GM21423 (cell line): ENCODE measurements at regions not wholly inside any gene's neighbourhood (a gene's known extent, or its start where the extent isn't known, plus 50 kb on each side); places are given as distances from the start of the nearest gene placed in this dataset.

Experiments used
- ATAC-seq: cut with Tn5 transposase; IDR thresholded peaks from one replicate; pipeline ENCODE4 v1.9.1; 2021; ENCODE audit warnings: mild to moderate bottlenecking, moderate library complexity; ENCODE audit not compliant: unreplicated experiment

DNA sequence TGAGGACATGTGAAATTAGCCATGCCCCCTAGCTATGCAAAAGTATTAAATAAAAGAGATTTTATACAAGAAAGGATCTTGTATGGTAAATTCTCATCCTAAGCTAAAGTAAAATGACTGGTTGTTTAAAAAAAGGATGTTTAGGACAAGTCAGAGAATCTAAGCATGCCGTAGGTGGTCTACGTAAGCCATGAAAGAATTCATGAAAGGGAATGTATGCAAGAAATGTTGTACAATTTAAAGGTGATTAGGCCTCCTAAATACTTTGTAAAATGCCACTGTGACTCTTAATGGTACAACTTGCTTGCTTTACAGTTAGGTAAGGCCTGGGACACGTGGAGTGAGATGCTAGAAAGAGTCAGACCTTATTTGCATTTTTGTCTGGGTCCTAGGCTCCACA, 209.0 kb downstream of the EFHB start:
- ATAC-seq, result no peak

GRCh38 chr3:19717736-19718135, 216.3 kb downstream of the EFHB start:
- ATAC-seq, result no peak

DNA sequence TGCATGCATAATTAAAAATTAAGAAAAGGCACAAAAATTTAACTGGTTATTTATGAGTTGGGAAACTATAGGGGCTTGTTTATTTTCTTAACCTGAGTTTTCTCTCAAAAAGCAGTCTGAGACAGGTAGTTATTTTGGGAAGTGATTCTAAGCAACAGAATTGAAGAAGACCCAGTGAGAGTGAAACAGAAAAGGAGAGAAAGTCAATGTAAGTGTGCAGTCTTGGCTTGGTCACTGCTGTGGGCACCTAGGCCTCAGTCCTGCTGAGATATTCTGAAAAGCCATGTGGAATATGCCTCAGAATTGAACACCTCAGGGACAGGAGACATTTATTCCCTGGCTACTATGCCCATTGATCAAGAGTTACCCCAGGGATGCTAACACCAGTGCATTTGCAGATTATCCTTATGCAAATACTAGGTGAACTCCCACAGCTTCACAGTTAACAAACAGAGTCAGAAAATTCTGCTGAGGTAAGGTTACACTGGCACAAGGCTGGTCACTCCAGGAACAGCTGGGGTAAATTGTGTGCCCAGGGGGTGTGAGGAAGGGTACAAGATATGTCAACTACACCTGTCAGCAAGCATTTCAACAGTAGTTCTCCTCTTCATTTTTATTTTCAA, 222.7 kb downstream of the EFHB start:
- ATAC-seq, result no peak

DNA sequence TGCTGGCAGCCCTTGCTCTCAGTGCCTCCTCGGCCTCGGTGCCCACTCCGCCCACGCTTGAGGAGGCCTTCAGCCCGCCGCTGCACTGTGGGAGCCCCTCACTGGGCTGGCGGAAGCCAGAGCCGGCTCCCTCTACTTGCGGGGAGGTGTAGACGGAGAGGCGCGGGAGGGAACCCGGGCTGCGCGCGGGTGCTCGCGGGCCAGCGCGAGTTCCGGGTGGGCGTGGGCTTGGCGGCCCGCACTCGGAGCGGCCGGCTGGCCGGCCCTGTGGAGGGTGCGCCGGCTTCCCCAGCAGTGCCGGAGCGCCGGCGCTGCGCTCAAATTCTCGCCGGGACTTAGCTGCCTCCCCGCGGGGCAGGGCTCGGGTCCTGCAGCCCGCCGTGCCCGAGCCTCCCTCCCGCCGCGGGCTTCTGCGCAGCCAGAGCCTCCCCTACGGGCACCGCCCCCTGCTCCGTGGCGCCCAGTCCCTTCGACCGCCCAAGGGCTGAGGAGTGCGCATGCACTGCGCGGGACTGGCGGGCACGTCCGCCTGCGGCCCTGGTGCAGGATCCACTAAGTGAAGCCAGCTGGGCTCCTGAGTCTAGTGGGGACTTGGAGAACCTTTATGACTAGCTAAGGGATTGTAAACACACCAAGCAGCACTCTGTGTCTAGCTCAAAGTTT, 231.5 kb downstream of the EFHB start:
- no peak for ATAC-seq

GRCh38 chr3:19688767-19689166, 245.2 kb downstream of the EFHB start:
- ATAC-seq, result no peak

- ATAC-seq, result no peak
These were observed 265.9 kb downstream of the EFHB start for GRCh38 chr3:19668163-19668562.

DNA sequence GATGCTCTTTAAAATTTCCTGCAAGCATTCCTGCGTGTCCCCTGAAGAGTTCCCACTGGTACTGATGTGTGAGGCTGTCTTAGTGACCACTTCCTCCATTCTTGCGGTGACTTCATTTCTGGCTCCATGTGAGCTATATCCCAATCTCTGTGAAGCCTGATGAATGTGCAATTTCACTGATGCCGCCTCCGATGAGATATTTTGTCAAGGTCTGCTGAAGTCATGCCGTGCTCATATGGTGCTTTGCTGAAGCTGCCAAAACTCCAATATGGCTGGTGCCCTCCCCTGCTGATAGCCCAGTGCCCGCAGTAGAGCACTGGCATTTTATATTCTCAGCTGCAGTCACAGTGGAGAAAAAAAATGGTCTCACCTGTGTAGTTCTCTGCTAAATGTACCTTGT, 271.5 kb downstream of the EFHB start:
- no peak for ATAC-seq

GRCh38 chr3:19652336-19652735, 281.7 kb downstream of the EFHB start:
- no peak for ATAC-seq

GRCh38 chr3:19645093-19645492, 288.9 kb downstream of the EFHB start:
- ATAC-seq, result no peak

DNA sequence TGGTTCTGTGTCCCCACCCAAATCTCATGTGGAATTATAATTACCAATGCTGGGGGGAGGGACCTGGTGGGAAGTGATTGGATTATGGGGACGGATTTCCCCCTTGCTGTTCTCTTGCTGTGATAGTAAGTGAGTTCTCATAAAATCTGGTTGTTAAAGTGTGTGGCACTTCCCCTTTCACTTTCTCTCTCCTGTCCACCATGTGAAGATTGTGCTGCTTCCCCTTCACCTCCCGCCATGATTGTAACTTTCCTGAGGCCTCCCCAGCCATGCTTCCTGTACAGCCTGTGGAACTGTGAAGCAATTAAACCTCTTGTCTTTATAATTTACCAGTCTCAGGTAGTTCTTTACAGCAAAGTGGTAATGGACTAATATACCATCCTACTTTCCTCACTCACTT, 289.6 kb downstream of the EFHB start:
- ATAC-seq, result peak; percentile 60

GRCh38 chr3:19641408-19641807, 292.6 kb downstream of the EFHB start:
- no peak for ATAC-seq

DNA sequence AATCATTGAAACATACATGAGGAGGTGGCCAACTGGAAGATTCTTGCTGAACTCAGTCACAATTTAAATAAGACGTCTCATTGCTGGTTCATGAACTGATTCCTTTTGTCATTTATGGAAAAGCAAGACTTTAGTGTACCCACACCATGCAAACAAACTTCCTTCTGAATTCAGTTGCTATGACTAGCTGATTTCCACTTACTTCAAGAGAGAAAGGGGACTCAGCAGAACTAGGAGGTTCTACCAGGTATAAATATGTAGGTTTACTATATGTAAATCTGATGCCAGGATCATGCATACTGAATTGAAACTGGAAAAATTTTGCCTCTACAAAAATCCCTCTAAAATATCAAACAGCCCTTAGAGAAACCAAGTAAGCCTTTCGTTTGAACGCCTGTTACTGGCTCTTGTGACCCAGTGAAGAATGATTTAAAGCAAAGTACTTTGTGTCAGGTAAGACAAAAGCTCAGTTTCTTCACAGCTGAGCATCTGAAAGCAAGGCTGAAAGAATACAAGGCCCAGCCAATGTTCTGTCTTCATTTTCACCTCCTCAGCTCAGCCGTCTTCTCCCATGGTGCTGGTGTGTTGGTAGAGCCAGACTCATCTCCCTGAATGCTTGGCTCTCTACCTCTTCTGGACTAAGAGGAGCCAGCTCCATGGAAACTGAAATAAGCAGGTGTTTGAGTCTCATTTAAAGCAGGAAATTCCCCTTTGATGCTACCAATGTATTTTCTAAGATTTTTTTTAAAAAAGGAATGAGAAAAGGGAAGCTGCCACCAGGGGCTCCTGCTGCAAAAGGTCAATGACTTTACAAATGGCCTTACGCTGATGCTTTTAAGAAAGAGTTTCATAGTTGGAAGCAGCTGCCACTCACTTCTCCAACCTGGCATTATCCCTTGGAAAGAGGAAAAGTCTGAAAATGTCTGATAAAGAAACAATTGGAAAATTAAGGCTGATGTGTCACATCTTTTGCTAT, 301.6 kb downstream of the EFHB start:
- no peak for ATAC-seq

DNA sequence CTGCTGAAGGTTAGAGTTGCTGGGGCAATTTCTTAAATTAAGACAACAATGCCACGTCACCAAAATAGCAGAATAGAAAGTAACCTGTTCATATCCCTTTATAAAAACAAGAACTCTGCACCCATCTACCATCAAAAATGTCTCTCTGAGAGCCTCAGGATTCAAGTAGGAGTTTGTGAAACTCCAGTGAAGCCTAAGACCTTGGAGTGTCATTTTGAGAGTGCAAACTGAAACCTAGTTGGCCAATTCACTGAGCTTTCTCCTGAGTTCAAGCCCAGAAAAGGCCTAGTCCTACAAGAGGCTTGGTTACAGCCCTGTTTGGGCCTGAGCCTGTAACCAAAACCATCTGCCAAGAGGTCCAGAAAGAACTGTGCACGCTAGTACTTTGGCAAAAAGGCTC, 335.1 kb downstream of the EFHB start:
- peak; percentile 51 for ATAC-seq

- ATAC-seq, result no peak
These were observed 337.6 kb downstream of the EFHB start for GRCh38 chr3:19596408-19596807.

- no peak for ATAC-seq
These were observed 338.1 kb downstream of the EFHB start for GRCh38 chr3:19595884-19596283.
